ENCODE measurements at regions not wholly inside any gene's neighbourhood (a gene's known extent, or its start where the extent isn't known, plus 50 kb on each side); places are given as distances from the start of the nearest gene placed in this dataset.

- TF ChIP-seq RAD21 (conservative IDR thresholded peaks at IDR 0.05), result no peak
- no peak for TF ChIP-seq CTCF (IDR thresholded peaks at IDR 0.05; ENCODE audit: poor library complexity, severe bottlenecking)
- TF ChIP-seq TAF1 (IDR thresholded peaks at IDR 0.05; ENCODE audit: low read depth), result no peak
- no peak for TF ChIP-seq REST (IDR thresholded peaks at IDR 0.05; ENCODE audit: borderline replicate concordance)
- no peak for TF ChIP-seq MXI1 (conservative IDR thresholded peaks at IDR 0.05; ENCODE audit: poor library complexity, severe bottlenecking)
- no peak for TF ChIP-seq POLR2AphosphoS5 (IDR thresholded peaks at IDR 0.05)
- no peak for TF ChIP-seq EP300 (conservative IDR thresholded peaks at IDR 0.05; ENCODE audit: poor library complexity, severe bottlenecking)
Measured at GRCh38 chr10:52668024-52668423, 104.6 kb downstream of the MBL2 start.

Data from neural cell (in vitro differentiated cells).